Cerebellar cortex (tissue), 1 donor: ENCODE measurements at regions not wholly inside any gene's neighbourhood (a gene's known extent, or its start where the extent isn't known, plus 50 kb on each side); places are given as distances from the start of the nearest gene placed in this dataset.
"Not testable (repeated sequence)": the region's sequence is repeated elsewhere in the genome, so short reads cannot be mapped to it uniquely, and the experiment has no call there.

ENCODE experiments used
- DNase-seq: peaks from one replicate; pipeline ENCODE4 v3.0.0-alpha.2; 2015; ENCODE audit warnings: low spot score

GRCh38 chr5:159645179-159645846 is 271.0 kb upstream of the ADRA1B start:
- no peak for DNase-seq

DNA sequence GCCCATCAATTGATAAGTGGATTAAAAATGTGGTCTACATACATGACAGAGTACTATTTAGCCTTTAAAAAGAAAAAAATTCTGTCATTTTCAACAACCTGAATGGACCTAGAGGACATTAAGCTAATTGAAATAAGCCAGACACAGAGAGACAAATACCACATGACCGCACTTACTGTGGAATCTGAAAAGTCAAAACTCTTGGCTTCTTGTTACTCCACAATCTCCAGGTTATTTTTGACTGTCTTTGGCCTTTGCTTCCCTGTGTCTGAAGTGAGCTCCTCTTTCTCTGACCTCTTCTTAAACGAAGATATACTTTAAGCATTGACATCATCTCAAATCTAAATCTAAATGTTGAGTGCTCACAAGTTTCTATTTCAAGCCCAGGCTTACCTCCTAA is 265.5 kb upstream of the ADRA1B start:
- no peak for DNase-seq

- no peak for DNase-seq
These were observed 260.4 kb upstream of the ADRA1B start for GRCh38 chr5:159655757-159656409.

- DNase-seq = no peak
These were observed 259.0 kb upstream of the ADRA1B start for GRCh38 chr5:159657298-159657697.

DNA sequence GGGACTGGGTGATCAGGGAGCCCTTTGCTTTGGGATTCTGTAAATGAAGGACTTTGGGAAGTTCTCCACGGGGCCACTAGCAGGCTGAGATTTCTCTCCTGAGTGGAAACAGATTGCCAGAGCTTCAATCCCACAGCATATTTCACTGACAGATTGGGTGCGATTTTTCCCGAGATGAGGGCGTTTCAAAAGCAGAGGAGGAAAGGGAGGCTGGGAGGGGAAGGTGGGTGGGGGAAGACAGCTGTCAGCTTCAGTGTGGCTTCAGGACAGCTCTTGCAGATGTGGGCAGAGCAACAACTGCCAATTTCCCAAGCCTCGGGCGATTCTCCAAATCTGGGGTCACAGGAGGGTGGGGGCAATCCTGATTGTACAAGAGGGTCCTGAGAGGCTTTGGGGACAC is 258.5 kb upstream of the ADRA1B start:
- DNase-seq = no peak

GRCh38 chr5:159658266-159658925 is 257.9 kb upstream of the ADRA1B start:
- no peak for DNase-seq

GRCh38 chr5:159660401-159660800 is 255.9 kb upstream of the ADRA1B start:
- no peak for DNase-seq

- DNase-seq = no peak
These were observed 252.3 kb upstream of the ADRA1B start for GRCh38 chr5:159663986-159664385.

DNA sequence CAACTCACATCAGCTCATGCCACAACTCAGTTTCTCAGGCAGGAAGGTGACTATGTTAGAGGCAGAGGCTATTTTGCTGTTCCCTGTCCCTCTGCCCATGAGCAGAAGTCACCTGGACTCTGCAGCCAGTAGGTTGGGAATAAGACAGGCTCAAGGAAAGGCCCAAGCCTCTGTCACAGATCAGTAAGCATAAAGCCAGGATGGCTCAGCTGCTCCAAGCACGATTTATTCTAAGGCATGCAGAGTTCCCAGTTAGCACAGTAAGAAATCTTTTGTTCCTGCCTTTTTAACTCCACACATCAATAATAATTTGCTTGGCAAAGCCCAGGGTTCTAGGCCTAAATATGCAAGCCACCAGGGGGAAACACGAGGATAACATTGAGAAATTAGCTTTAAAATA is 249.0 kb upstream of the ADRA1B start:
- no peak for DNase-seq

GRCh38 chr5:159668556-159668955 is 247.7 kb upstream of the ADRA1B start:
- DNase-seq = no peak

GRCh38 chr5:159669559-159669958 is 246.7 kb upstream of the ADRA1B start:
- DNase-seq = no peak

- DNase-seq = no peak
These were observed 244.4 kb upstream of the ADRA1B start for GRCh38 chr5:159671886-159672285.

DNA sequence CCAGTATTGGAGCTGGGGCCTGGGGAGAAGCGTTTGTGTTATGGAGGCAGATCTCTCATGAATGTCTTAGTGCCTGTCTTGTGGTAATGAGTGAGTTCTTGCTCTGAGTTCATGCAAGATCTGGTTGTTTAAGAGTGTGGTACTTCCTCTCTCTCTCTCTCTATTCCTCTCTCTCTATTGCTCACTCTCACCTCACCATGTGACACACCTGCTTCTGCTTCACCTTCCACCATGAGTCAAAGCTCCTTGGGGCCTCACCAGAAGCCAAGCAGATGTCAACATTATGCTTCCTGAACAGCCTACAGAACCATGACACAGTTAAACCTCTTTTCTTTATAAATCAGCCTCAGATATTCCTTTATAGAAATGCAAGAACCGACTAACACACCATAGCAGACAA is 242.7 kb upstream of the ADRA1B start:
- DNase-seq = no peak

DNA sequence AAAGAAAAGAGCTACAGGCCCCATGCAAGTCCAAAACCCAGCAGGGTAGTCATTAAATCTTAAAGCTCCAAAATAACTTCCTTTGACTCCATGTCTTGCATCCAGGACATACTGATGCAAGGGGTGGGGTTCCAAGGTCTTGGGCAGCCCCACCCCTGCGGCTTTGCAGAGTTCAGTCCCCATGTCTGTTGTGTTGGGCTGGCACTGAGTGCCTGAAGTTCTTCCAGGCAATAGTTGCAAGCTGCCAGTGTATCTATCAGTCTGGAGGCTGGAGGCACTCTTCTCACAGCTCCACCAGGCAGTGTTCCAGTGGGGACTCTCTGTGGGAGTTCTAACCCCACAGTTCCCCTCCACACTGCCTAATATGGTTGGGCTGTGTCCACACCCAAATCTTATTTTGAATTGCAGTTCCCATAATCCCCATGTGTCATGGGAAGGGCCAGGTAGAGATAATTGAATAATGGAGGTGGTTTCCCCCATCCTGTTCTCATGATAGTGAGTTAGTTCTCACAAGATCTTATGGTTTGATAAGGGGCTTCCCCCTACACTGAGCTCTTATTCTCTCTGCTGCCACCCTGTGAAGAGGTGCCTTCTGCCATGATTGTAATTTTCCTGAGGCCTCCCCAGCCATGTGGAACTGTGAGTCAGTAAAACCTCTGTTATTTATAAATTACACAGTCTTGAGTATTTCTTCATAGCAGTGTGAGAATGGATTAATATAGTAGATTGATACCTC is 237.5 kb upstream of the ADRA1B start:
- DNase-seq = no peak

DNA sequence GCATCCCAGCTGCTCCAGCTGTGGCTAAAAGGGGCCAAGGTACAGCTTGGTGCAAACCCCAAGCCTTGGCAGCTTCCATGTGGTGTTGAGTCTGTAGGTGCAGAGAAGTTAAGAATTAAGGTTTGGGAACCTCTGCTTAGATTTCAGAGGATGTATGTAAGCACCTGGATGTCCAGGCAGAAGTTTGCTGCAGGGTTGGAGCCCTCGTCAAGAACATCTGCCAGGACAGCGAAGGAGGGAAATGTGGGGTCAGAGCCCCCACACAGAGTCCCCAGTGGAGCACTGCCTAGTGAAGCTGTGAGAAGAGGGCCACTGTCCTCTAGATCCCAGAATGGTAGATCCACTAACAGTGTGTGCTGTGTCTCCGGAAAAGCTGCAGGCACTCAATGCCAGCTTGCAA is 236.2 kb upstream of the ADRA1B start:
- no peak for DNase-seq

DNA sequence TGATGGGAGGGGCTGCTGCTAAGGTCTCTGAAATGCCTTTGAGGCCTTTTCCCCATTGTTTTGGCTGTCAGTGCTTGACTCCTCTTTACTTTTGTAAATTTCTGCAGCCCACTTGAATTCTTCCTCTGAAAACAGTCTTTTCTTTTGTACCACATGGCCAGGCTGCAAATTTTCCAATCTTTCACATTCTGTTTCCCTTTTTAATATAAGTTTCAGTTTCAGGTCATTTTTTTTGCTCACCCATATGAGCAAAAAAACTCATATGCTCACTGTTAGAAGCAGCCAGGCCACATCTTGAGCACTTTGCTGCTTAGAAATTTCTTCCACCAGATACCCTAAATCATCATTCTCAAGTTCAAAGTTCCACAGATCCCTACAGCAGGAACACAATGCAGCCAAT is 234.6 kb upstream of the ADRA1B start:
- DNase-seq = no peak

GRCh38 chr5:159682623-159683022 is 233.7 kb upstream of the ADRA1B start:
- no peak for DNase-seq

GRCh38 chr5:159687892-159688291 is 228.4 kb upstream of the ADRA1B start:
- DNase-seq = not testable (repeated sequence)

DNA sequence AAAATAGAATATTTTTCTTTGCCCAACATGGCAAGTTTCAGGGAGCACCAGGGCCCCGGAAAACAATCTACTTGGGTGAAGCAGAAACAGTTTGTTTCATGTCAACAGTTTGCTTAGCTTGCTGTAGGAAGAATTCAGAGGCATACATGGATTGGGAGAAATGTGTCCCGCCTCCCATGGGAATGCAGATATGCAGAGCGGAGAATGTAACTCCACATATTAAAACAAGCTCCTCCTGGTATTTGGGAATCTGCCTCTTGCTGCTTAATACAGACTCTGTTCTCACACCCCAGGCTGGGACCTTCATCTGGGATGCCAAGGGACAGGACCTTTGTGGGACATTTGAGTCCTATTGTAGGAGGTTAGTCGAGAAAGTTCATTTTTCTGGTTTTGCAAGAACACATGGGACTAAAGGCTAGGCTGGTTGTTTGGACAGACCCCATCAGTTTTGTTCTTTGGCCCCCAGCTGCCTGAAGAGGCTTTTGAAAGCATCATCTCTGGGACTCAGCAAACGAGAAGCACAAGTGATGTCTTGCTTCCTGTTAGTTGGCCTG is 220.5 kb upstream of the ADRA1B start:
- DNase-seq = no peak

DNA sequence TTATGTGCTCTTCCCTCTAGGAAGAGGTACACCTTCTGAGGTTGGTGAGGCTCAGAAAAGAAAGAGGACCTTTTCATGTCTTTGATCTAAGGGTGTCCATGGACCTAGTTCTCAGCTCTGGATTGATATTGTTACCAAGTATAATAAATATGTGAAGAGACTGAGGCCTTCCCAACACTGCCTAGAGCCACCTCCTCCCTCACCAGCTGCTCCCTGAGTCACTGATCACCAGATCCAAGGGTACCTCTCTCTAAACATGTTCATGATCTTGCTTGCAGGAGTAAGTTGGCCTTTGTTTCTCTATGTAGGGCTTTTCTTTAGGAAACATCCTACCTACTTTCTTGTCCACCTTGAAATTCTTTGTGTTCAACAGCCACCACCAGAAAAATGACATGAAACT is 218.8 kb upstream of the ADRA1B start:
- no peak for DNase-seq

- DNase-seq = no peak
These were observed 218.0 kb upstream of the ADRA1B start for GRCh38 chr5:159698322-159698721.

DNA sequence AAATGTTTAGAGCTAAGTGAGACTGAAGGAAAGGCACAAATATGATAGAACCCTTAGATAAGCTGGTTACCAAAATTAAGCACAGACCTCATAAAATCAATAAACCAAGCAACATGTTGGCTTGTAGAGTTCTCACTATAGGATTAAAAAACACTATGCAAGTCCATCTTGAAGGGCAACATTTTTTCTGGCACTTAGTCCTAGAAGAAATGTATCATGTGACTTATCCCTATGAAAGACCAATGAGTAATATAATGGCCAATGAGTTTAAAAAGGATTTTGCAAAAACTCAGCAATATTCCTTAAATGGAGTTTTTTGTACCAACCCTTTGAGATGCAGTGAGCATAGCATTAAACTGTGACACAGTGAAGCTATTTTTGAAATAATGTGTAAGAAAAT is 216.3 kb upstream of the ADRA1B start:
- DNase-seq = no peak

DNA sequence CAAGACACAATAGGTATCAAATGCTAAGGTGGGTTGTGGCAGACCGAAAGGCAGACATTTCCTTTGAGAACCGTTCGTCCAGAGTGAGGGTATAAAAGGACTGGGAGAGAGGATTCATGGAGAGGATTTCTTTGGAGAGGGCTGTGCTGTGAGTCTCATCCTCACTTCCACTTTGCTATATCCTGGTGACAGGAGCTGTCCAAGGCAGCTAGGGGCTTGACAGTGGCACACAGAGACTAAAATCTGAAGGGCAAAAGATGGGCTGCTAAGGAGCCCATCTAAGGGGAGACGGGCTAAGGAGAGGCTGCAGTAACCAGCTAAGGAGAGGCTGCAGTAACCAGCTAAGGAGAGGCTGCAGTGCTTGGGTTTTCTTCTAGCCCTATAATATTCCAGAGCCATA is 214.0 kb upstream of the ADRA1B start:
- DNase-seq = no peak
